Panc1 (cell line): ENCODE measurements at regions not wholly inside any gene's neighbourhood (a gene's known extent, or its start where the extent isn't known, plus 50 kb on each side); places are given as distances from the start of the nearest gene placed in this dataset.

Source experiments
- ATAC-seq: fragments of 200-7000 bp; cut with Tn5 transposase; 2 replicates; pipeline ENCODE4 v1.9.1; 2020; ENCODE audit warnings: mild to moderate bottlenecking, moderate library complexity
- BruUV-seq: library from RNA; stranded (reverse); fragments of 400-500 nt; replicated peaks from 2 replicates; lab custom pipeline; 2021; lab: Mats Ljungman, UMichigan
- CTCF ChIA-PET: fragments of 300-600 bp; sonication (Branson Sonifier 250); formaldehyde crosslinking; loops from one replicate; lab custom pipeline; 2022; ENCODE audit warnings: antibody characterized with exemption; lab: Charles Lee
- POLR2A ChIA-PET: fragments of 300-600 bp; sonication (Branson Sonifier 250); formaldehyde crosslinking; loops from one replicate; lab custom pipeline; 2022; ENCODE audit warnings: antibody characterized with exemption; lab: Charles Lee
- DNase-seq: peaks from one replicate; pipeline ENCODE4 v3.0.0-alpha.2; 2010; ENCODE audit warnings: low read depth, low spot score
- H3K27ac ChIP-seq: 2 replicates; pipeline ENCODE4 v1.5.1; 2011; ENCODE audit warnings: mild to moderate bottlenecking, low read length, inconsistent platforms
- H3K27me3 ChIP-seq: fragments of 200-500 bp; sonication (Bioruptor generic); 2 replicates; pipeline ENCODE4 v1.6.0; 2014; ENCODE audit warnings: low read length, inconsistent platforms; ENCODE audit not compliant: control insufficient read depth, insufficient read depth
- H3K36me3 ChIP-seq: fragments of 200-500 bp; sonication (Bioruptor generic); 2 replicates; pipeline ENCODE4 v1.5.1; 2014; ENCODE audit warnings: inconsistent platforms, mild to moderate bottlenecking, low read length, moderate library complexity; ENCODE audit not compliant: control insufficient read depth, insufficient read depth
- H3K4me1 ChIP-seq: 2 replicates; pipeline ENCODE4 v1.5.1; 2011; ENCODE audit warnings: inconsistent platforms, mild to moderate bottlenecking, low read length, moderate library complexity; ENCODE audit not compliant: control insufficient read depth, insufficient read depth
- H3K4me3 ChIP-seq, 2 experiments: 2 replicates each; pipeline ENCODE4 v1.5.1; 2011 to 2012; ENCODE audit warnings: low read depth in 2 of 2, low read length in 2 of 2, mild to moderate bottlenecking in 2 of 2, inconsistent platforms in 1 of 2, moderate library complexity in 1 of 2
- H3K9me3 ChIP-seq: fragments of 200-500 bp; sonication (Bioruptor generic); 2 replicates; pipeline ENCODE4 v1.5.1; 2014; ENCODE audit warnings: low read depth, mild to moderate bottlenecking, inconsistent platforms, low read length, moderate library complexity; ENCODE audit not compliant: control insufficient read depth, insufficient read depth
- POLR2AphosphoS5 ChIP-seq: IDR thresholded peaks from 2 replicates; pipeline ENCODE4 v1.6.1; 2012; ENCODE audit warnings: mild to moderate bottlenecking, low read depth, low read length, moderate library complexity
- REST ChIP-seq, 2 experiments: IDR thresholded peaks; 2 replicates each; pipeline ENCODE4 v1.6.1; 2011 to 2012; ENCODE audit warnings: low read depth in 2 of 2, control low read depth in 1 of 2, low read length in 1 of 2, mild to moderate bottlenecking in 1 of 2, moderate library complexity in 1 of 2; ENCODE audit not compliant: insufficient read depth in 1 of 2
- SIN3A ChIP-seq: IDR thresholded peaks from 2 replicates; pipeline ENCODE4 v1.6.1; 2012; ENCODE audit warnings: low read depth, mild to moderate bottlenecking, low read length, moderate library complexity, borderline replicate concordance; ENCODE audit not compliant: insufficient read depth
- TCF7L2 ChIP-seq: IDR thresholded peaks from 2 replicates; pipeline ENCODE4 v1.6.1; 2011; ENCODE audit warnings: mild to moderate bottlenecking, low read depth, low read length, inconsistent platforms
- in situ Hi-C: cut with HindIII; loops from 2 replicates; pipeline ENCODE4 v1.10.0; 2016; ENCODE audit warnings: low sequenced_read_pairs, low pct_unique_long_range_greater_than_20kb
- intact Hi-C: fragments of 100-400 bp; cut with micrococcal nuclease; formaldehyde crosslinking; loops from one replicate; pipeline ENCODE4 v1.10.0; 2022; ENCODE audit not compliant: unreplicated experiment
- TF ChIP-seq, protein P1 (sequence below): fragments of 450-650 bp; IDR thresholded peaks from 2 replicates; pipeline ENCODE4 v1.5.1; 2017; ENCODE audit warnings: mild to moderate bottlenecking

DNA sequence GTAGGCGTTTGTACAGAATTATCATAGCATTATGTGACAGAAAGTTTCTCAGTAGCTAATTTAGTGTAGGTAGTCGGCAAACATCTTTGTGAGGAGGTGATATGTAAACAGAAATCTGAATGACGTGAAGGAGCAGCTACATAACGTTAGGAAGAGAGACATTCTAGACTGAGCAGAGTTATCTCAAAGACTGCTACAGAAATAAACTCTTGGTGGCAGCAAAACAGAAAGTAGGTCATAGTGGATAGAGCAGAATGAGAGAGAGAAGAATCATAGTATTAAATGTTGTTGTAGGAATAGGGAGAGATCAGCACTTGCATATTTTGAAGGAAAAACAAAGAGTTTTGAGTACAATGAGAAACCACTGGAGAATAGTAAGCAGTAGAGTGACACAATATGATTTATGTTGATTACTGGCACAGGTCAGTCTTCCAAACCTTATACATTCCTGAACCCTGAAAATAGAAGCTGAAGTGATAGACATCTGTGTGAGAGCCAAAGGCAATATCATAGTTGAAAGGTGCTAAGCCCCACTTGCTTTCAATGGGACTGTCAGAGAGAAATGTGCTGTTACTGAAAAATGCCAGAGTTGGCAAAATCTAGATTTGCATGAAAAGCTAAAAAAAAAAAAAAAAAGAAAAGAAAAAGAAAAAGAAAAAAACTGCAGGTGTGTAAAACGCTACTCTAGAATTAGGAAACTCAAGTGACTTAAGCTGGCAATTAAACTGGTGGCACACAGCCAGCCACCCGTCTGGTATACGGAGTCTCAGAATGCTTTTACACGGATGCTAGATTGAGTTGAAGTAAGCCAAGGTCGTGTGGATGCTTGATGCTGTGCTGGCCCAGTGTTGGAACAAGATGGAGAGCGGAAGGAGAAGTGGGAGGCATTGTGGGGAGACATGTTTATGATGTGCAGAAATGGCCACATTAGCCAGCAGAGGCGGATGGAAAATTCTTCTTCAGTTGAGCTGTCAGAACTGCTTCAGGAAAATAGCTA lies 750.2 kb upstream of the HS3ST1 start:
- ChIA-PET POLR2A (no interaction called here), CTCF (no interaction called here)
- in situ Hi-C loops: no loop called here
- DNase-seq (no peak), ATAC-seq (no peak)
- no peak overlapping the region for H3K4me3 ChIP-seq
- intact Hi-C loops: no loop called here
- no TSS peak for BruUV-seq
- no peaks in the 10 kb centered on the region for H3K36me3 ChIP-seq
- H3K9me3 ChIP-seq: no peaks in the 10 kb centered on the region
- H3K27ac ChIP-seq: no peak overlapping the region
- TF ChIP-seq POLR2AphosphoS5: no peak
- TF ChIP-seq, protein P1, sequence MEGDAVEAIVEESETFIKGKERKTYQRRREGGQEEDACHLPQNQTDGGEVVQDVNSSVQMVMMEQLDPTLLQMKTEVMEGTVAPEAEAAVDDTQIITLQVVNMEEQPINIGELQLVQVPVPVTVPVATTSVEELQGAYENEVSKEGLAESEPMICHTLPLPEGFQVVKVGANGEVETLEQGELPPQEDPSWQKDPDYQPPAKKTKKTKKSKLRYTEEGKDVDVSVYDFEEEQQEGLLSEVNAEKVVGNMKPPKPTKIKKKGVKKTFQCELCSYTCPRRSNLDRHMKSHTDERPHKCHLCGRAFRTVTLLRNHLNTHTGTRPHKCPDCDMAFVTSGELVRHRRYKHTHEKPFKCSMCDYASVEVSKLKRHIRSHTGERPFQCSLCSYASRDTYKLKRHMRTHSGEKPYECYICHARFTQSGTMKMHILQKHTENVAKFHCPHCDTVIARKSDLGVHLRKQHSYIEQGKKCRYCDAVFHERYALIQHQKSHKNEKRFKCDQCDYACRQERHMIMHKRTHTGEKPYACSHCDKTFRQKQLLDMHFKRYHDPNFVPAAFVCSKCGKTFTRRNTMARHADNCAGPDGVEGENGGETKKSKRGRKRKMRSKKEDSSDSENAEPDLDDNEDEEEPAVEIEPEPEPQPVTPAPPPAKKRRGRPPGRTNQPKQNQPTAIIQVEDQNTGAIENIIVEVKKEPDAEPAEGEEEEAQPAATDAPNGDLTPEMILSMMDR: no peak
- TF ChIP-seq REST (IDR thresholded peaks at IDR 0.05; ENCODE audit: insufficient read depth in 1 of 2, low read depth in 2 of 2, low read length in 1 of 2): no peak
- TF ChIP-seq TCF7L2: no peak
- no peak for TF ChIP-seq SIN3A
- H3K4me1 ChIP-seq: no peaks in the 10 kb centered on the region
- no peaks in the 10 kb centered on the region for H3K27me3 ChIP-seq

DNA sequence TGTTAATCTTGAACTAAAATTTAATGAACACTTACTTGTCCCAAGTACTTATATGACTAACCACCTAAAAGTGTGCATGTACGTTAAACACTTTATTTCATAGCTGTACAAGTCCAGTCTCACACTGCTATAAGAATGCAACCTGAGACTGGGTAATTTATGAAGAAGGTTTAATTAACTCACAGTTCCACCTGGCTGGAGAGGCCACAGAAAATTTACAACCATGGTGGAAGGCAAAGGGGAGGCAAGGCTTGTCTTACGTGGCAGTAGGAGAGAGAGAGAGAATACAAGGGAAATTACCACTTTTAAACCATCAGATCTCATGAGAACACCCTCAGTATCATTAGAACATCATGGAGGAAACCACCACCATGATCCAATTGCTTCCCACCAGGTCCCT lies 748.7 kb upstream of the HS3ST1 start:
- in situ Hi-C loops (no loop called here), intact Hi-C loops (no loop called here)
- Histone ChIP-seq H3K27me3 (no peaks in the 10 kb centered on the region), H3K4me3 (no peak overlapping the region), H3K4me1 (no peaks in the 10 kb centered on the region), H3K27ac (no peak overlapping the region), H3K36me3 (no peaks in the 10 kb centered on the region), H3K9me3 (no peaks in the 10 kb centered on the region)
- ATAC-seq (no peak), DNase-seq (no peak)
- POLR2A ChIA-PET: no interaction called here
- TF ChIP-seq REST (IDR thresholded peaks at IDR 0.05; ENCODE audit: insufficient read depth in 1 of 2, low read depth in 2 of 2, low read length in 1 of 2) (no peak), SIN3A (no peak), POLR2AphosphoS5 (no peak), TCF7L2 (no peak)
- TF ChIP-seq, protein P1: no peak
- CTCF ChIA-PET: no interaction called here
- BruUV-seq: no TSS peak
